H1 (cell line): ENCODE measurements at regions not wholly inside any gene's neighbourhood (a gene's known extent, or its start where the extent isn't known, plus 50 kb on each side); places are given as distances from the start of the nearest gene placed in this dataset.

Experiments
- CTCF ChIA-PET: fragments of 300-600 bp; sonication (Branson Sonifier 250); formaldehyde crosslinking; loops from one replicate; lab custom pipeline; 2021; ENCODE audit not compliant: partially characterized antibody; lab: Charles Lee
- POLR2A ChIA-PET: fragments of 300-600 bp; sonication (Branson Sonifier 250); formaldehyde crosslinking; loops from one replicate; lab custom pipeline; 2021; ENCODE audit warnings: inconsistent platforms; ENCODE audit not compliant: partially characterized antibody; lab: Charles Lee
- DNase-seq, 2 experiments: peaks; one replicate each; pipeline versions ENCODE4 v3.0.0 to v3.0.0-alpha.2; 2010 to 2022; ENCODE audit warnings: low spot score in 2 of 2, low read depth in 1 of 2, mixed read lengths in 1 of 2
- FAIRE-seq: peaks from 2 replicates; lab custom pipeline; 2011; peaks lifted over from hg19 to GRCh38; lab: Jason Lieb, UNC
- H2AFZ ChIP-seq: 2 replicates; pipeline ENCODE4 v1.8.1; 2012; ENCODE audit warnings: low read length, inconsistent platforms
- H2AK5ac ChIP-seq: 2 replicates; pipeline ENCODE4 v1.6.1; 2013; ENCODE audit warnings: low read depth, low read length
- H2BK120ac ChIP-seq: replicated peaks from 2 replicates; pipeline ENCODE3; 2013; ENCODE audit warnings: low read depth, low read length, inconsistent platforms
- H2BK12ac ChIP-seq: 2 replicates; pipeline ENCODE4 v1.6.1; 2013; ENCODE audit warnings: low read depth, low read length
- H2BK15ac ChIP-seq: 2 replicates; pipeline ENCODE4 v1.6.1; 2013; ENCODE audit warnings: low read length
- H2BK20ac ChIP-seq: 2 replicates; pipeline ENCODE4 v1.6.1; 2013; ENCODE audit warnings: low read length
- H2BK5ac ChIP-seq: 2 replicates; pipeline ENCODE4 v1.6.1; 2013; ENCODE audit warnings: low read depth, low read length
- H3K14ac ChIP-seq: 2 replicates; pipeline ENCODE4 v1.6.1; 2013; ENCODE audit warnings: inconsistent platforms; ENCODE audit not compliant: insufficient read length
- H3K18ac ChIP-seq: 2 replicates; pipeline ENCODE4 v1.6.1; 2013; ENCODE audit warnings: low read length; ENCODE audit errors: extremely low read depth
- H3K23ac ChIP-seq: 2 replicates; pipeline ENCODE4 v1.6.1; 2013; ENCODE audit warnings: inconsistent platforms; ENCODE audit not compliant: insufficient read length
- H3K23me2 ChIP-seq: 2 replicates; pipeline ENCODE4 v1.6.1; 2013; ENCODE audit warnings: low read depth, low read length
- H3K27ac ChIP-seq: 2 replicates; pipeline ENCODE4 v1.6.1; 2011; ENCODE audit warnings: low read depth, low read length, inconsistent platforms
- H3K27me3 ChIP-seq, 4 experiments: replicated peaks in 1 of 4; 1 replicate in 1 of 4; 2 replicates in 3 of 4; pipeline versions ENCODE4 v1.6.1 to v1.8.1; 2011 to 2013; ENCODE audit warnings: low read length in 3 of 4, mild to moderate bottlenecking in 3 of 4, inconsistent platforms in 2 of 4, mixed read lengths in 2 of 4, moderate library complexity in 1 of 4; ENCODE audit not compliant: control insufficient read depth in 3 of 4, insufficient read depth in 3 of 4; ENCODE audit errors: extremely low read depth in 1 of 4
- H3K36me3 ChIP-seq, 4 experiments: 2 replicates each; pipeline versions ENCODE4 v1.6.1 to v1.8.1; 2011 to 2013; ENCODE audit warnings: mild to moderate bottlenecking in 4 of 4, low read length in 3 of 4, moderate library complexity in 2 of 4, control low read depth in 1 of 4, inconsistent platforms in 1 of 4; ENCODE audit not compliant: insufficient read depth in 4 of 4, control insufficient read depth in 2 of 4
- H3K4ac ChIP-seq: replicated peaks from 2 replicates; pipeline ENCODE3; 2013; ENCODE audit warnings: low read length, low read depth, mixed read lengths, inconsistent platforms; ENCODE audit not compliant: insufficient read length
- H3K4me1 ChIP-seq, 4 experiments: replicated peaks in 1 of 4; 1 replicate in 1 of 4; 2 replicates in 3 of 4; pipeline versions ENCODE4 v1.6.1 to v1.8.1; 2011 to 2013; ENCODE audit warnings: low read length in 3 of 4, inconsistent platforms in 2 of 4, mixed read lengths in 1 of 4; ENCODE audit not compliant: insufficient read depth in 4 of 4, control insufficient read depth in 3 of 4
- H3K4me2 ChIP-seq, 2 experiments: 2 replicates each; pipeline versions ENCODE4 v1.6.1 to v1.8.1; 2011 to 2013; ENCODE audit warnings: low read depth in 2 of 2, low read length in 2 of 2, control low read depth in 1 of 2, inconsistent platforms in 1 of 2, mild to moderate bottlenecking in 1 of 2; ENCODE audit not compliant: insufficient read depth in 1 of 2
- H3K4me3 ChIP-seq, 4 experiments: fragments of 200-600, 300-600 bp in 1 of 4; sonication (generic), shearing (Covaris generic), sonication (Bioruptor Twin) in 1 of 4; 2 replicates each; pipeline versions ENCODE4 v1.5.1 to v1.8.1; 2011 to 2016; ENCODE audit warnings: low read length in 4 of 4, low read depth in 3 of 4, control low read depth in 2 of 4, inconsistent platforms in 2 of 4, mild to moderate bottlenecking in 2 of 4, mixed read lengths in 1 of 4, moderate library complexity in 1 of 4; ENCODE audit not compliant: insufficient read depth in 2 of 4; ENCODE audit errors: extremely low read depth in 1 of 4
- H3K56ac ChIP-seq: replicated peaks from 2 replicates; pipeline ENCODE3; 2013; ENCODE audit warnings: low read depth, mild to moderate bottlenecking, mixed read lengths, low read length, inconsistent platforms; ENCODE audit not compliant: insufficient read length
- H3K79me1 ChIP-seq: 2 replicates; pipeline ENCODE4 v1.6.1; 2013; ENCODE audit warnings: low read depth, low read length, control low read depth
- H3K79me2 ChIP-seq, 2 experiments: 2 replicates each; pipeline versions ENCODE4 v1.6.1 to v1.8.1; 2012 to 2013; ENCODE audit warnings: low read length in 2 of 2, mild to moderate bottlenecking in 2 of 2, inconsistent platforms in 1 of 2; ENCODE audit not compliant: insufficient read depth in 2 of 2, control insufficient read depth in 1 of 2
- H3K9ac ChIP-seq, 4 experiments: replicated peaks in 1 of 4; 1 replicate in 1 of 4; 2 replicates in 3 of 4; pipeline versions ENCODE4 v1.6.1 to v1.8.1; 2011 to 2013; ENCODE audit warnings: low read depth in 3 of 4, low read length in 3 of 4, control low read depth in 2 of 4, mild to moderate bottlenecking in 2 of 4, moderate library complexity in 2 of 4, inconsistent platforms in 1 of 4; ENCODE audit errors: extremely low read depth in 1 of 4
- H3K9me3 ChIP-seq, 2 experiments: 2 replicates each; pipeline versions ENCODE4 v1.6.1 to v1.8.1; 2012 to 2013; ENCODE audit warnings: mild to moderate bottlenecking in 2 of 2, moderate library complexity in 2 of 2, control low read depth in 1 of 2, inconsistent platforms in 1 of 2, low read depth in 1 of 2, low read length in 1 of 2, mixed read lengths in 1 of 2; ENCODE audit not compliant: insufficient read depth in 2 of 2
- H4K20me1 ChIP-seq, 2 experiments: replicated peaks in 1 of 2; 2 replicates each; pipeline versions ENCODE3 to v1.8.1; 2011 to 2013; ENCODE audit warnings: inconsistent platforms in 2 of 2, low read length in 2 of 2, mild to moderate bottlenecking in 1 of 2; ENCODE audit not compliant: insufficient read depth in 2 of 2, control insufficient read depth in 1 of 2
- H4K5ac ChIP-seq: 2 replicates; pipeline ENCODE4 v1.6.1; 2013; ENCODE audit warnings: low read length, low read depth, mixed read lengths, inconsistent platforms; ENCODE audit not compliant: insufficient read length
- H4K8ac ChIP-seq: 2 replicates; pipeline ENCODE4 v1.8.0; 2013; ENCODE audit warnings: mild to moderate bottlenecking, moderate library complexity, low read length, inconsistent platforms; ENCODE audit not compliant: insufficient read depth; ENCODE audit errors: extremely low read depth
- H4K91ac ChIP-seq: replicated peaks from 2 replicates; pipeline ENCODE3; 2013; ENCODE audit warnings: low read length, mixed read lengths, inconsistent platforms; ENCODE audit not compliant: insufficient read length
- E2F6 ChIP-seq: IDR thresholded peaks from 2 replicates; pipeline ENCODE4 v1.6.1; 2012; ENCODE audit warnings: inconsistent platforms
- EGR1 ChIP-seq: IDR thresholded peaks from 2 replicates; pipeline ENCODE4 v1.6.1; 2011; ENCODE audit warnings: low read depth, low read length, borderline replicate concordance
- HDAC6 ChIP-seq: IDR thresholded peaks from one replicate; pipeline ENCODE4 v1.7.1; 2012; ENCODE audit warnings: low read depth, mild to moderate bottlenecking, inconsistent platforms, low read length, moderate library complexity
- KDM1A ChIP-seq: fragments of 200-600, 300-600 bp; sonication (generic); IDR thresholded peaks from 2 replicates; pipeline ENCODE4 v1.7.1; 2016; ENCODE audit warnings: mild to moderate bottlenecking, low read length, borderline replicate concordance
- KDM4A ChIP-seq: IDR thresholded peaks from one replicate; pipeline ENCODE4 v1.7.1; 2012; ENCODE audit warnings: low read depth, mild to moderate bottlenecking, moderate library complexity, low read length, inconsistent platforms; ENCODE audit not compliant: severe bottlenecking
- NRF1 ChIP-seq: IDR thresholded peaks from 2 replicates; pipeline ENCODE4 v1.6.1; 2011; ENCODE audit warnings: mild to moderate bottlenecking, low read depth, low read length, improper control_type of control experiment
- RBBP5 ChIP-seq: IDR thresholded peaks from 2 replicates; pipeline ENCODE4 v1.7.1; 2012; ENCODE audit warnings: low read depth, mild to moderate bottlenecking, inconsistent platforms, low read length, moderate library complexity, borderline replicate concordance
- SIN3A ChIP-seq, 2 experiments: IDR thresholded peaks in 1 of 2; conservative IDR thresholded peaks in 1 of 2; 2 replicates each; pipeline ENCODE4 v1.6.1; 2011 to 2012; ENCODE audit warnings: low read length in 2 of 2, improper control_type of control experiment in 1 of 2, low read depth in 1 of 2, mild to moderate bottlenecking in 1 of 2
- SIRT6 ChIP-seq: IDR thresholded peaks from one replicate; pipeline ENCODE4 v1.7.1; 2012; ENCODE audit warnings: low read length, inconsistent platforms
- SIX5 ChIP-seq: IDR thresholded peaks from 2 replicates; pipeline ENCODE4 v1.6.1; 2011; ENCODE audit warnings: mild to moderate bottlenecking, low read depth, low read length
- SP4 ChIP-seq: IDR thresholded peaks from 2 replicates; pipeline ENCODE4 v1.6.1; 2012; ENCODE audit warnings: low read length, inconsistent platforms
- SRF ChIP-seq: IDR thresholded peaks from 2 replicates; pipeline ENCODE4 v1.6.1; 2011; ENCODE audit warnings: mild to moderate bottlenecking, low read depth, low read length, moderate library complexity
- SUZ12 ChIP-seq: fragments of 200-600 bp; sonication (generic); IDR thresholded peaks from 2 replicates; pipeline ENCODE4 v1.6.1; 2012; ENCODE audit warnings: mild to moderate bottlenecking, inconsistent platforms, low read length, moderate library complexity, mixed read lengths
- TAF1 ChIP-seq: IDR thresholded peaks from 2 replicates; pipeline ENCODE4 v1.6.1; 2011; ENCODE audit warnings: mild to moderate bottlenecking, low read depth, low read length
- TEAD4 ChIP-seq: IDR thresholded peaks from 2 replicates; pipeline ENCODE4 v1.6.1; 2012; ENCODE audit warnings: low read depth, low read length, inconsistent platforms, mixed read lengths
- YY1 ChIP-seq: IDR thresholded peaks from 2 replicates; pipeline ENCODE4 v1.6.1; 2011; ENCODE audit warnings: low read depth, mild to moderate bottlenecking, low read length
- WGBS, 2 experiments: shearing (Covaris generic) in 1 of 2; methylation state at CpG; one replicate each; pipeline versions ENCODE4 v1.1.6 to v1.1.7; 2013 to 2015; ENCODE audit warnings: low lambda C conversion rate in 2 of 2, mixed read lengths in 2 of 2, inconsistent platforms in 1 of 2, low coverage in 1 of 2, missing lambda C conversion rate in 1 of 2; ENCODE audit not compliant: insufficient replicate concordance in 2 of 2, insufficient coverage in 1 of 2, insufficient read length in 1 of 2; ENCODE audit errors: extremely low coverage in 1 of 2, missing lambda C conversion rate in 1 of 2; 5-methylcytosine and 5-hydroxymethylcytosine counted together

GRCh38 chr2:183926433-183926832 is 671.9 kb upstream of the ZNF804A start:
- no peaks in the 10 kb centered on the region; a peak in 1 of 8 replicates for H3K36me3 ChIP-seq
- no peak for DNase-seq
- H2AK5ac ChIP-seq, result no peak overlapping the region
- CTCF ChIA-PET, result no interaction called here
- no peak overlapping the region for H3K9ac ChIP-seq
- H3K18ac ChIP-seq, result no peak overlapping the region
- H3K14ac ChIP-seq, result no peak overlapping the region
- H4K8ac ChIP-seq, result no peak overlapping the region
- no peak overlapping the region for H3K23ac ChIP-seq
- H3K4me1 ChIP-seq, result no peaks in the 10 kb centered on the region
- peaks cover 6 to 7% of the 10 kb centered on the region in 2 experiments; a peak in 2 of 4 replicates for H3K9me3 ChIP-seq
- no peak overlapping the region for H4K91ac ChIP-seq
- no peaks in the 10 kb centered on the region for H3K79me1 ChIP-seq
- no peak overlapping the region for H3K4me3 ChIP-seq
- H4K5ac ChIP-seq, result no peak overlapping the region
- FAIRE-seq, result no peak
- H2BK12ac ChIP-seq, result no peak overlapping the region
- no peak overlapping the region for H3K4ac ChIP-seq
- no peak overlapping the region for H3K27ac ChIP-seq
- no peak overlapping the region for H3K4me2 ChIP-seq
- no peak overlapping the region for H2BK20ac ChIP-seq
- H3K23me2 ChIP-seq, result no peaks in the 10 kb centered on the region
- H2AFZ ChIP-seq, result no peak overlapping the region
- H2BK5ac ChIP-seq, result no peak overlapping the region
- WGBS, 2 experiments, result 90% methylated on average over 1 of the region's 1 CpG; no CpG with 5 or more reads in 1 of the 2 experiments
- H4K20me1 ChIP-seq, result no peaks in the 10 kb centered on the region
- H3K56ac ChIP-seq, result no peak overlapping the region
- H3K79me2 ChIP-seq, result no peaks in the 10 kb centered on the region
- no peak overlapping the region for H2BK120ac ChIP-seq
- POLR2A ChIA-PET, result no interaction called here
- no peaks in the 10 kb centered on the region for H3K27me3 ChIP-seq
- no peak overlapping the region for H2BK15ac ChIP-seq
- TF ChIP-seq SIRT6, result no peak
- no peak for TF ChIP-seq KDM4A
- TF ChIP-seq KDM1A, result no peak
- TF ChIP-seq SRF, result no peak
- TF ChIP-seq RBBP5, result no peak
- no peak for TF ChIP-seq SIX5
- TF ChIP-seq HDAC6, result no peak
- no peak for TF ChIP-seq EGR1
- no peak for TF ChIP-seq E2F6
- no peak for TF ChIP-seq TEAD4
- no peak for TF ChIP-seq SUZ12
- no peak for TF ChIP-seq SIN3A (conservative IDR thresholded peaks at IDR 0.05 in 1 of 2, IDR thresholded peaks at IDR 0.05 in 1 of 2; ENCODE audit: low read depth in 1 of 2, low read length in 2 of 2)
- no peak for TF ChIP-seq NRF1
- TF ChIP-seq SP4, result no peak
- no peak for TF ChIP-seq TAF1
- TF ChIP-seq YY1, result no peak
